Panc1 (cell line): ENCODE measurements at regions not wholly inside any gene's neighbourhood (a gene's known extent, or its start where the extent isn't known, plus 50 kb on each side); places are given as distances from the start of the nearest gene placed in this dataset.

Source experiments
- ATAC-seq: fragments of 200-7000 bp; cut with Tn5 transposase; 2 replicates; pipeline ENCODE4 v1.9.1; 2020; ENCODE audit warnings: mild to moderate bottlenecking, moderate library complexity
- BruUV-seq: library from RNA; stranded (reverse); fragments of 400-500 nt; replicated peaks from 2 replicates; lab custom pipeline; 2021; lab: Mats Ljungman, UMichigan
- CTCF ChIA-PET: fragments of 300-600 bp; sonication (Branson Sonifier 250); formaldehyde crosslinking; loops from one replicate; lab custom pipeline; 2022; ENCODE audit warnings: antibody characterized with exemption; lab: Charles Lee
- POLR2A ChIA-PET: fragments of 300-600 bp; sonication (Branson Sonifier 250); formaldehyde crosslinking; loops from one replicate; lab custom pipeline; 2022; ENCODE audit warnings: antibody characterized with exemption; lab: Charles Lee
- DNase-seq: peaks from one replicate; pipeline ENCODE4 v3.0.0-alpha.2; 2010; ENCODE audit warnings: low read depth, low spot score
- H3K27ac ChIP-seq: 2 replicates; pipeline ENCODE4 v1.5.1; 2011; ENCODE audit warnings: mild to moderate bottlenecking, low read length, inconsistent platforms
- H3K27me3 ChIP-seq: fragments of 200-500 bp; sonication (Bioruptor generic); 2 replicates; pipeline ENCODE4 v1.6.0; 2014; ENCODE audit warnings: low read length, inconsistent platforms; ENCODE audit not compliant: control insufficient read depth, insufficient read depth
- H3K36me3 ChIP-seq: fragments of 200-500 bp; sonication (Bioruptor generic); 2 replicates; pipeline ENCODE4 v1.5.1; 2014; ENCODE audit warnings: inconsistent platforms, mild to moderate bottlenecking, low read length, moderate library complexity; ENCODE audit not compliant: control insufficient read depth, insufficient read depth
- H3K4me1 ChIP-seq: 2 replicates; pipeline ENCODE4 v1.5.1; 2011; ENCODE audit warnings: inconsistent platforms, mild to moderate bottlenecking, low read length, moderate library complexity; ENCODE audit not compliant: control insufficient read depth, insufficient read depth
- H3K4me3 ChIP-seq, 2 experiments: 2 replicates each; pipeline ENCODE4 v1.5.1; 2011 to 2012; ENCODE audit warnings: low read depth in 2 of 2, low read length in 2 of 2, mild to moderate bottlenecking in 2 of 2, inconsistent platforms in 1 of 2, moderate library complexity in 1 of 2
- H3K9me3 ChIP-seq: fragments of 200-500 bp; sonication (Bioruptor generic); 2 replicates; pipeline ENCODE4 v1.5.1; 2014; ENCODE audit warnings: low read depth, mild to moderate bottlenecking, inconsistent platforms, low read length, moderate library complexity; ENCODE audit not compliant: control insufficient read depth, insufficient read depth
- CTCF ChIP-seq: fragments of 450-650 bp; IDR thresholded peaks from 2 replicates; pipeline ENCODE4 v1.5.1; 2017; ENCODE audit warnings: mild to moderate bottlenecking
- POLR2AphosphoS5 ChIP-seq: IDR thresholded peaks from 2 replicates; pipeline ENCODE4 v1.6.1; 2012; ENCODE audit warnings: mild to moderate bottlenecking, low read depth, low read length, moderate library complexity
- REST ChIP-seq, 2 experiments: IDR thresholded peaks; 2 replicates each; pipeline ENCODE4 v1.6.1; 2011 to 2012; ENCODE audit warnings: low read depth in 2 of 2, control low read depth in 1 of 2, low read length in 1 of 2, mild to moderate bottlenecking in 1 of 2, moderate library complexity in 1 of 2; ENCODE audit not compliant: insufficient read depth in 1 of 2
- SIN3A ChIP-seq: IDR thresholded peaks from 2 replicates; pipeline ENCODE4 v1.6.1; 2012; ENCODE audit warnings: low read depth, mild to moderate bottlenecking, low read length, moderate library complexity, borderline replicate concordance; ENCODE audit not compliant: insufficient read depth
- TCF7L2 ChIP-seq: IDR thresholded peaks from 2 replicates; pipeline ENCODE4 v1.6.1; 2011; ENCODE audit warnings: mild to moderate bottlenecking, low read depth, low read length, inconsistent platforms
- in situ Hi-C: cut with HindIII; loops from 2 replicates; pipeline ENCODE4 v1.10.0; 2016; ENCODE audit warnings: low sequenced_read_pairs, low pct_unique_long_range_greater_than_20kb
- intact Hi-C: fragments of 100-400 bp; cut with micrococcal nuclease; formaldehyde crosslinking; loops from one replicate; pipeline ENCODE4 v1.10.0; 2022; ENCODE audit not compliant: unreplicated experiment

GRCh38 chr4:89625599-89626293, 211.2 kb downstream of the SNCA start:
- CTCF ChIA-PET = no interaction called here
- DNase-seq = no peak
- no TSS peak for BruUV-seq
- in situ Hi-C loops = no loop called here
- TF ChIP-seq POLR2AphosphoS5 = no peak
- no peak for TF ChIP-seq SIN3A
- TF ChIP-seq REST (IDR thresholded peaks at IDR 0.05; ENCODE audit: insufficient read depth in 1 of 2, low read depth in 2 of 2, low read length in 1 of 2) = no peak
- no peak for TF ChIP-seq TCF7L2
- no peak for TF ChIP-seq CTCF
- Histone ChIP-seq H3K4me1 (no peaks in the 10 kb centered on the region), H3K27ac (no peak overlapping the region), H3K27me3 (no peaks in the 10 kb centered on the region), H3K36me3 (no peaks in the 10 kb centered on the region), H3K4me3 (no peak overlapping the region), H3K9me3 (no peaks in the 10 kb centered on the region)
- intact Hi-C loops = no loop called here
- POLR2A ChIA-PET = no interaction called here
- ATAC-seq = no peak

GRCh38 chr4:89619206-89619962, 217.6 kb downstream of the SNCA start:
- H3K36me3 ChIP-seq = no peaks in the 10 kb centered on the region
- no peak for DNase-seq
- no TSS peak for BruUV-seq
- no peaks in the 10 kb centered on the region for H3K4me1 ChIP-seq
- H3K9me3 ChIP-seq = no peaks in the 10 kb centered on the region
- H3K27ac ChIP-seq = no peak overlapping the region
- TF ChIP-seq SIN3A = no peak
- TF ChIP-seq CTCF = no peak
- no peaks in the 10 kb centered on the region for H3K27me3 ChIP-seq
- ChIA-PET CTCF (no interaction called here), POLR2A (no interaction called here)
- ATAC-seq = no peak
- intact Hi-C loops (no loop called here), in situ Hi-C loops (no loop called here)
- H3K4me3 ChIP-seq = no peak overlapping the region
